ENCODE measurements at regions not wholly inside any gene's neighbourhood (a gene's known extent, or its start where the extent isn't known, plus 50 kb on each side); places are given as distances from the start of the nearest gene placed in this dataset.

GRCh38 chr3:40875581-40875980 is 323.7 kb upstream of the CTNNB1 start:
- H3K4me1 ChIP-seq (replicated peaks in 1 of 2; ENCODE audit: control insufficient read depth in 2 of 2, insufficient read depth in 2 of 2, low read length in 2 of 2): no peaks in the 10 kb centered on the region
- TF ChIP-seq TGIF2 (CRISPR knock-in tag; IDR thresholded peaks at IDR 0.05): no peak
- TF ChIP-seq ZNF655 (CRISPR knock-in tag; IDR thresholded peaks at IDR 0.05): no peak
- TF ChIP-seq MAFK (IDR thresholded peaks at IDR 0.05; ENCODE audit: low read length): no peak
- TF ChIP-seq ZNF511 (CRISPR knock-in tag; IDR thresholded peaks at IDR 0.05): no peak
- TF ChIP-seq ZBTB17 (CRISPR knock-in tag; IDR thresholded peaks at IDR 0.05): no peak
- no peak for TF ChIP-seq NR1H2 (CRISPR knock-in tag; IDR thresholded peaks at IDR 0.05)
- TF ChIP-seq RREB1 (CRISPR knock-in tag; IDR thresholded peaks at IDR 0.05): no peak
- TF ChIP-seq TAF1 (IDR thresholded peaks at IDR 0.05; ENCODE audit: control insufficient read depth, extremely low read depth, insufficient read depth, low read length, severe bottlenecking): no peak
- no peak for TF ChIP-seq ZC3H8 (IDR thresholded peaks at IDR 0.05)
- no peak for TF ChIP-seq DNMT1 (IDR thresholded peaks at IDR 0.05)
- TF ChIP-seq HCFC1 (IDR thresholded peaks at IDR 0.05; ENCODE audit: low read depth, low read length): no peak
- no peak for TF ChIP-seq ZNF551 (CRISPR knock-in tag; IDR thresholded peaks at IDR 0.05)
- TF ChIP-seq TRIM28 (IDR thresholded peaks at IDR 0.05): no peak
- no peak for TF ChIP-seq SIN3A (IDR thresholded peaks at IDR 0.05; ENCODE audit: borderline replicate concordance in 2 of 2, control insufficient read depth in 1 of 2, low read depth in 2 of 2, low read length in 2 of 2)
- no peaks in the 10 kb centered on the region for H3K79me2 ChIP-seq (ENCODE audit: control insufficient read depth, insufficient read depth, low read length)
- no peaks in the 10 kb centered on the region for H3K9me3 ChIP-seq (replicated peaks; ENCODE audit: control insufficient read depth, insufficient read depth, low read depth, low read length)
- no peaks in the 10 kb centered on the region for H3K27me3 ChIP-seq (ENCODE audit: control insufficient read depth in 2 of 2, insufficient read depth in 2 of 2, low read length in 2 of 2)
- no peak overlapping the region for H3K4me2 ChIP-seq (ENCODE audit: insufficient read depth, low read length)
- H4K20me1 ChIP-seq (replicated peaks; ENCODE audit: control insufficient read depth, insufficient read depth, low read length): no peaks in the 10 kb centered on the region
- in situ Hi-C loops (cut with MboI): no loop called here
- no peak for DNase-seq (ENCODE audit: extremely low read depth in 1 of 4, low spot score in 3 of 4)
- ChIA-PET POLR2A (no interaction called here), CTCF (ENCODE audit: low intra/inter-chr PET ratio) (no interaction called here)
- no peak overlapping the region for H2AFZ ChIP-seq (ENCODE audit: low read depth, low read length)
- intact Hi-C loops (cut with micrococcal nuclease): no loop called here
- no peak overlapping the region for H3K9ac ChIP-seq (ENCODE audit: insufficient read depth in 1 of 2, low read depth in 2 of 2, low read length in 2 of 2)
- no peak overlapping the region for H3K27ac ChIP-seq (ENCODE audit: extremely low read depth, low read depth, low read length)
- no peak for FAIRE-seq
- H3K4me3 ChIP-seq: no peak overlapping the region
- 0% methylated on average over 1 of the region's 1 CpG for WGBS (ENCODE audit: insufficient coverage, low coverage, missing lambda C conversion rate)
- H3K36me3 ChIP-seq (ENCODE audit: control insufficient read depth, insufficient read depth, low read length): no peaks in the 10 kb centered on the region
- ATAC-seq: no peak
- no TSS peak for BruUV-seq (replicated peaks)
- no peaks in the 10 kb centered on the region for H3K9me1 ChIP-seq (ENCODE audit: control insufficient read depth, insufficient read depth, low read length)
